ENCODE measurements at regions not wholly inside any gene's neighbourhood (a gene's known extent, or its start where the extent isn't known, plus 50 kb on each side); places are given as distances from the start of the nearest gene placed in this dataset.

DNA sequence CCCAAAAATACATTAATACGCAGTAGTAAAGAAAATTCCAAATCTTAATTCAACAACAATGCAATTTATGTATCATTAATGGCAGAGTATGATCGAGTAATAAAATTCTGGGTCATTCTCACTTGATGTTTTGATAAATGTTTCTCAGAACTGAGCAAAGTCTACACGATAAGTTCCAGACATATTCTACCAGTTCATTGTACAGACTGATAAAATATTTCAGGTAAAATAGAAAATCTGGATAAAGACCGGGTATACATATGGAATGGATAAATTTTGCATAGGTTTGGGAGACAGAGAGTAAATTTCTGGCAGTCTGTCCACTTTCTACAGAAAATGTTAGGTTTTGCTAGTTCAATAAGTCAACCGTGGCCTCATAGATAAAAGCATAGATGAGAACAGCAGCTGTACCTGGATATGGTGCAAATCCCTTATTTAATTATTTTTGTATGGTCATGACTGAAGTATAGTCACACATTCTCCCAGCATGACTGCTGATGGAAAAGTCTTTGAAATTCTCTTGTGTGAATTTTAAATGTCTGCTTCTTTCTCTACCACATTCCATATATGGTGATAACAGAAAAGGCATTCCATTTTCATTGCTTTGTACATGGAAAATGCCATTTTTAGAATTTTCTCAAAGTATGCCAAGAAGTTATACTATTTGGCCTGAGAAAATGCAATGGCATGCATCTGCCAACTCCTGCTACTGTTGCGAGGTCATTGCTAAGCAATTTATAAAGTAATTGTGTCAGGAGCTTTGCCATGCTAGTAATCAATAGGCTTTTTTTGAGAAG is 301.9 kb upstream of the ARSJ start:
- H3K4me3 ChIP-seq: no peak overlapping the region
- TF ChIP-seq, protein P1, sequence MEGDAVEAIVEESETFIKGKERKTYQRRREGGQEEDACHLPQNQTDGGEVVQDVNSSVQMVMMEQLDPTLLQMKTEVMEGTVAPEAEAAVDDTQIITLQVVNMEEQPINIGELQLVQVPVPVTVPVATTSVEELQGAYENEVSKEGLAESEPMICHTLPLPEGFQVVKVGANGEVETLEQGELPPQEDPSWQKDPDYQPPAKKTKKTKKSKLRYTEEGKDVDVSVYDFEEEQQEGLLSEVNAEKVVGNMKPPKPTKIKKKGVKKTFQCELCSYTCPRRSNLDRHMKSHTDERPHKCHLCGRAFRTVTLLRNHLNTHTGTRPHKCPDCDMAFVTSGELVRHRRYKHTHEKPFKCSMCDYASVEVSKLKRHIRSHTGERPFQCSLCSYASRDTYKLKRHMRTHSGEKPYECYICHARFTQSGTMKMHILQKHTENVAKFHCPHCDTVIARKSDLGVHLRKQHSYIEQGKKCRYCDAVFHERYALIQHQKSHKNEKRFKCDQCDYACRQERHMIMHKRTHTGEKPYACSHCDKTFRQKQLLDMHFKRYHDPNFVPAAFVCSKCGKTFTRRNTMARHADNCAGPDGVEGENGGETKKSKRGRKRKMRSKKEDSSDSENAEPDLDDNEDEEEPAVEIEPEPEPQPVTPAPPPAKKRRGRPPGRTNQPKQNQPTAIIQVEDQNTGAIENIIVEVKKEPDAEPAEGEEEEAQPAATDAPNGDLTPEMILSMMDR (IDR thresholded peaks at IDR 0.05 in 4 of 5, conservative IDR thresholded peaks at IDR 0.05 in 1 of 5): no peak
- no peak for TF ChIP-seq POLR2A (IDR thresholded peaks at IDR 0.05)
- no peaks in the 10 kb centered on the region for H3K4me1 ChIP-seq
- intact Hi-C loops (cut with DNase I; ENCODE audit: low total_unique reads): no loop called here
- in situ Hi-C loops (cut with MboI; ENCODE audit: low sequenced_read_pairs in 4 of 4): no loop called here
- no peak for DNase-seq
- no peaks in the 10 kb centered on the region for H3K27me3 ChIP-seq
- H3K36me3 ChIP-seq: no peaks in the 10 kb centered on the region
- no peaks in the 10 kb centered on the region for H3K9me3 ChIP-seq
- no peak for ATAC-seq
- H3K27ac ChIP-seq: no peak overlapping the region

DNA sequence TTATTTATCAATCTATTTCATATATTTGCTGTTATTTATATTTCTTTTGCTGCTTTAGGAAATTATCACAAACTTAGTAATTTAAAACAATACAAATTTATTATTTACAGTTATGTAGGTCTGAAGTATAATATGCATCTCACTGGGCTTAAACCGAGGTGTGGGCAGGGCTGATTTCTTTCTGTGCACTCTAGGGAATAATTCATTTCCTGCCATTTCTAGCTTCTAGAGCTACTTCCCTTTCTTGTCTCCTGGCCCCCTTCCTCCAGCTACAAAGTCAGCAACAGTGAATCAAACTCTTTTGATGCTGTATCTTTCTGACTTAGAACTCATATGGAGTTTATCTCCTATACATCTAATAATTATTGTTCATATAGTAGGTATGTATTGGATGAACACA is 303.5 kb upstream of the ARSJ start:
- Histone ChIP-seq H3K4me1 (no peaks in the 10 kb centered on the region), H3K36me3 (no peaks in the 10 kb centered on the region)
- in situ Hi-C loops (cut with MboI; ENCODE audit: low sequenced_read_pairs in 4 of 4): no loop called here

DNA sequence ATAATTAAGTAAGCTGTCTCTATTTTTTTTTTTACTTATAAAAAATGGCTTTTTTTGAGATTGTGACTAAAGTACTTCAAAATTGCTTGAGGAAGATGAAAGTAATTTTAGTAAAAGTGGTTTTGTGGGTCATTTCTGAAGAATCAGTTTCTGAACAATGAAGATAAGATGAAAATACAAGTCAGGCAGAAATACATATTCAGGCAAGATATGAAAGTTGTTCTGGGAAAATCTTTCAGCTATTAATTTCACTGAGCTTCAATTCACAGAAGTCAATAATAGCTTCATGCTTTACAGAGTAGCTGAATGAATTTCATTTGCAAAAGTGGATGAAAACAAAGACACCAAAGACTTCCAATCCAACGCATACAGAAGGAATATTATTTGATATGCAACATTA is 305.2 kb upstream of the ARSJ start:
- intact Hi-C loops (cut with DNase I; ENCODE audit: low total_unique reads): no loop called here
- Histone ChIP-seq H3K27ac (no peak overlapping the region), H3K36me3 (no peaks in the 10 kb centered on the region), H3K4me1 (no peaks in the 10 kb centered on the region), H3K27me3 (no peaks in the 10 kb centered on the region), H3K9me3 (no peaks in the 10 kb centered on the region), H3K4me3 (no peak overlapping the region)
- in situ Hi-C loops (cut with MboI; ENCODE audit: low sequenced_read_pairs in 4 of 4): no loop called here
- TF ChIP-seq, protein P1 (IDR thresholded peaks at IDR 0.05 in 4 of 5, conservative IDR thresholded peaks at IDR 0.05 in 1 of 5): no peak
- no peak for TF ChIP-seq POLR2A (IDR thresholded peaks at IDR 0.05)
- no peak for DNase-seq
- no peak for ATAC-seq

More for the DNA sequence above, 303.5 kb upstream of the ARSJ start:
- no peak for DNase-seq
- TF ChIP-seq POLR2A (IDR thresholded peaks at IDR 0.05): no peak
- TF ChIP-seq, protein P1 (IDR thresholded peaks at IDR 0.05 in 4 of 5, conservative IDR thresholded peaks at IDR 0.05 in 1 of 5): no peak
- no peaks in the 10 kb centered on the region for H3K9me3 ChIP-seq
- H3K27ac ChIP-seq: no peak overlapping the region
- intact Hi-C loops (cut with DNase I; ENCODE audit: low total_unique reads): no loop called here
- H3K4me3 ChIP-seq: no peak overlapping the region
- ATAC-seq: no peak
- H3K27me3 ChIP-seq: no peaks in the 10 kb centered on the region

DNA sequence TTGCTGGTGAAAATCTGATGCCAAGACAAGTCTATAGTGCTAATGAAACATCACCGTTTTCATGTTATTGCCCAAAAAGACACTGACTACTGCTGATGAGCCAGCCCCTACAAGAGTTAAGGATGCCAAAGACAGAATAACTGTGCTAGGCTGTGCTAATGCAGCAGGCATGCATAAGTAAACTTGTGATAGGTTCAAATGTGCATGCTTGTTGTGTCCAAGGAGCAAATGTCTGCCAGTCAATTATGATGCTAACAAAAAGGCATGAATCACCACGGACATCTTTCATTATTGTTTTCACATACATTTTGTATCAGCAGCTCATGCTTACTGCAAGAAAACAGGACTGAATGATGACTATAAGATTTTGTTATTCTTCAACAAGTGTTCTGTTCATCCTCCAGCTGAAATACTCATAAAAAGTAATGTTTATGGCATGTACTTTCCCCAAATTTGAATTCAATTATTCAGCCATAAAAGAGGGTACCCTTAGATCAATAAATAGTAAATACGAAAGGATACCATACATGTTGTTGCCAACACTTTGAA is 306.9 kb upstream of the ARSJ start:
- Histone ChIP-seq H3K4me1 (no peaks in the 10 kb centered on the region), H3K4me3 (no peak overlapping the region), H3K36me3 (no peaks in the 10 kb centered on the region), H3K27ac (no peak overlapping the region), H3K27me3 (no peaks in the 10 kb centered on the region), H3K9me3 (no peaks in the 10 kb centered on the region)
- intact Hi-C loops (cut with DNase I; ENCODE audit: low total_unique reads) (no loop called here), in situ Hi-C loops (cut with MboI; ENCODE audit: low sequenced_read_pairs in 4 of 4) (no loop called here)
- TF ChIP-seq POLR2A (IDR thresholded peaks at IDR 0.05): no peak
- TF ChIP-seq, protein P1 (IDR thresholded peaks at IDR 0.05 in 4 of 5, conservative IDR thresholded peaks at IDR 0.05 in 1 of 5): no peak
- DNase-seq (no peak), ATAC-seq (no peak)

Measured in gastrocnemius medialis (tissue), 4 donors.